Hepatocyte (in vitro differentiated cells): ENCODE measurements at regions not wholly inside any gene's neighbourhood (a gene's known extent, or its start where the extent isn't known, plus 50 kb on each side); places are given as distances from the start of the nearest gene placed in this dataset.

Experiments used
- DNase-seq: peaks from one replicate; pipeline ENCODE4 v3.0.0-alpha.2; 2016; ENCODE audit warnings: low spot score
- H2AFZ ChIP-seq: fragments of 200-600 bp; sonication (generic); 2 replicates; pipeline ENCODE4 v1.6.0; 2016; ENCODE audit warnings: antibody characterized with exemption, mild to moderate bottlenecking
- H3K27ac ChIP-seq: fragments of 200-600 bp; sonication (generic); 2 replicates; pipeline ENCODE4 v1.5.1; 2016; ENCODE audit warnings: mild to moderate bottlenecking
- H3K27me3 ChIP-seq: fragments of 200-600 bp; sonication (generic); 2 replicates; pipeline ENCODE4 v1.6.1; 2016
- H3K36me3 ChIP-seq: fragments of 200-600 bp; sonication (generic); replicated peaks from 2 replicates; pipeline ENCODE4 v1.5.1; 2016; ENCODE audit warnings: low read depth; ENCODE audit not compliant: insufficient read depth
- H3K4me1 ChIP-seq: fragments of 200-600 bp; sonication (generic); 2 replicates; pipeline ENCODE4 v1.5.1; 2016; ENCODE audit warnings: mild to moderate bottlenecking, moderate library complexity; ENCODE audit not compliant: insufficient read depth
- H3K4me2 ChIP-seq: fragments of 200-600 bp; sonication (generic); 2 replicates; pipeline ENCODE4 v1.6.0; 2016
- H3K4me3 ChIP-seq: fragments of 200-600 bp; sonication (generic); 2 replicates; pipeline ENCODE4 v1.5.1; 2016; ENCODE audit warnings: mild to moderate bottlenecking
- H3K79me2 ChIP-seq: fragments of 200-600 bp; sonication (generic); 2 replicates; pipeline ENCODE4 v1.6.0; 2017; ENCODE audit warnings: mild to moderate bottlenecking
- H3K9me2 ChIP-seq: fragments of 200-600 bp; sonication (generic); replicated peaks from 2 replicates; pipeline ENCODE4 v1.6.0; 2017; ENCODE audit warnings: mild to moderate bottlenecking; ENCODE audit not compliant: insufficient read depth
- H3K9me3 ChIP-seq: fragments of 200-600 bp; sonication (generic); 2 replicates; pipeline ENCODE4 v1.5.1; 2016; ENCODE audit warnings: low read depth, mild to moderate bottlenecking
- H4K20me1 ChIP-seq: fragments of 200-600 bp; sonication (generic); 2 replicates; pipeline ENCODE4 v1.6.0; 2016; ENCODE audit warnings: mild to moderate bottlenecking; ENCODE audit not compliant: insufficient read depth, poor library complexity, severe bottlenecking
- CTCF ChIP-seq: fragments of 200-600 bp; sonication (generic); IDR thresholded peaks from 2 replicates; pipeline ENCODE4 v1.5.1; 2016; ENCODE audit warnings: antibody characterized with exemption, mild to moderate bottlenecking; ENCODE audit not compliant: poor library complexity
- EZH2 ChIP-seq: fragments of 200-600 bp; sonication (generic); IDR thresholded peaks from 2 replicates; pipeline ENCODE4 v1.6.1; 2016; ENCODE audit warnings: antibody characterized with exemption, mild to moderate bottlenecking, borderline replicate concordance
- EZH2phosphoT487 ChIP-seq: fragments of 200-600 bp; sonication (generic); IDR thresholded peaks from one replicate; pipeline ENCODE4 v1.6.1; 2018; ENCODE audit warnings: antibody characterized with exemption, mild to moderate bottlenecking, low read depth, moderate library complexity; ENCODE audit not compliant: unreplicated experiment, severe bottlenecking
- WGBS: methylation state at CpG from one replicate; pipeline ENCODE4 v1.1.6; 2016; ENCODE audit warnings: low lambda C conversion rate; ENCODE audit errors: missing lambda C conversion rate; 5-methylcytosine and 5-hydroxymethylcytosine counted together

DNA sequence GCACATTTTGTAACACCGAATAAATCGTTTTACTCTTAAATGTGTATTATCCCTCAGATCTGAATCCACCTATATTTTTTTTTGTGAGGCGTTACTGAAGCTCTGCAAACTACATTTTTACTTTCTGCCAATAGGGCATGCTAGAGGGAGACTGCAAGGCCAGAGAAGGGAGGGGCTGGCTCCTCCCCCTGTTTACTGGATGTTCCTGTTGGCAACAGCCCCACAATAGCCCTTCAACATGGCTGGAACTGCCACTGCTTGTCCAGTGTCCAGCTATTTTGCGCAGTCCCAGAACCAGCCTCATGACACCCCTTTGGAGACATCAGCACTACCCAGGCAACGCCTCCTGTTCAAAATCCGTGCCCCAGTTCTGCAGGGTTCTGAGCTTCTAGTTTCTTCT is 85.4 kb upstream of the MIER3 start:
- Histone ChIP-seq H3K9me2 (no peaks in the 10 kb centered on the region), H3K4me3 (no peak overlapping the region), H3K9me3 (no peaks in the 10 kb centered on the region), H3K4me1 (no peaks in the 10 kb centered on the region), H3K36me3 (no peaks in the 10 kb centered on the region), H3K79me2 (no peaks in the 10 kb centered on the region), H3K27me3 (no peaks in the 10 kb centered on the region), H3K27ac (no peak overlapping the region), H4K20me1 (no peaks in the 10 kb centered on the region), H3K4me2 (no peak overlapping the region), H2AFZ (no peak overlapping the region)
- no peak for DNase-seq
- WGBS: 87% methylated on average over 6 of the region's 6 CpGs
- TF ChIP-seq EZH2phosphoT487: no peak
- no peak for TF ChIP-seq EZH2
- no peak for TF ChIP-seq CTCF

DNA sequence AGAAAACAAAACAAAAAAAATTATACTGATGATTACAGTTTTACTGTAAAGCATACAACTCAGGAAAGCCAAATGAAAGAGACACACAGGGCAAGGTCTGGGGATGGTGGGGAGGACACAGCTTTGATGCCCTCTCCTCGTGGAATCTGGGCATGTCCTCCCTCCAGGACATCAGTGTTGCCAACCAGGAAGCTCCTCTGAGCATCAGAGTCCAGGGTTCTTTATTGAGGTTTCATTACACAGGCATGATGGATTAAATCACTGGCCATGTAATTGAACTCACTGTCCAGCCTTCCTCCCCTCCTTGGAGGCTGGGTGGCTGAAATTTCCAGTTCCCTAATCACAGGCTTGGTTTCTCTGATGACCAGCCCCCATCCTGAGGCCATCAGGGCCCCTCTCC is 89.6 kb upstream of the MIER3 start:
- Histone ChIP-seq H3K79me2 (no peaks in the 10 kb centered on the region), H3K4me3 (no peak overlapping the region), H3K4me2 (no peak overlapping the region), H3K36me3 (no peaks in the 10 kb centered on the region), H3K9me2 (no peaks in the 10 kb centered on the region), H2AFZ (no peak overlapping the region), H4K20me1 (no peaks in the 10 kb centered on the region), H3K27ac (no peak overlapping the region), H3K9me3 (no peaks in the 10 kb centered on the region), H3K27me3 (no peaks in the 10 kb centered on the region), H3K4me1 (no peaks in the 10 kb centered on the region)
- TF ChIP-seq CTCF (no peak), EZH2phosphoT487 (no peak), EZH2 (no peak)
- DNase-seq: no peak
- 89% methylated on average over 1 of the region's 1 CpG for WGBS

GRCh38 chr5:57042524-57042931 is 90.6 kb upstream of the MIER3 start:
- H3K9me3 ChIP-seq: no peaks in the 10 kb centered on the region
- WGBS: 71% methylated on average over 3 of the region's 3 CpGs

More at GRCh38 chr5:57042524-57042931, 90.6 kb upstream of the MIER3 start:
- H3K9me2 ChIP-seq: no peaks in the 10 kb centered on the region
- H3K4me1 ChIP-seq: no peaks in the 10 kb centered on the region
- no peaks in the 10 kb centered on the region for H4K20me1 ChIP-seq
- no peak overlapping the region for H3K4me3 ChIP-seq
- no peaks in the 10 kb centered on the region for H3K36me3 ChIP-seq
- no peak for DNase-seq
- TF ChIP-seq CTCF (no peak), EZH2phosphoT487 (no peak), EZH2 (no peak)
- no peak overlapping the region for H3K4me2 ChIP-seq
- H3K27ac ChIP-seq: no peak overlapping the region
- no peaks in the 10 kb centered on the region for H3K79me2 ChIP-seq
- no peak overlapping the region for H2AFZ ChIP-seq
- no peaks in the 10 kb centered on the region for H3K27me3 ChIP-seq
